GM23338 (cell line): ENCODE measurements at regions not wholly inside any gene's neighbourhood (a gene's known extent, or its start where the extent isn't known, plus 50 kb on each side); places are given as distances from the start of the nearest gene placed in this dataset.

ENCODE experiments used
- ATAC-seq: fragments of 200-7000 bp; cut with Tn5 transposase; 3 replicates; pipeline ENCODE4 v1.9.1; 2020
- DNase-seq: peaks from one replicate; pipeline ENCODE4 v3.0.0-alpha.2; 2015; ENCODE audit warnings: low spot score
- H2AFZ ChIP-seq: fragments of 200-600 bp; sonication (generic); 2 replicates; pipeline ENCODE4 v1.8.0; 2016; ENCODE audit warnings: antibody characterized with exemption, mild to moderate bottlenecking, moderate library complexity
- H3F3A ChIP-seq: fragments of 200-600 bp; sonication (generic); replicated peaks from 2 replicates; pipeline ENCODE4 v1.8.0; 2017; ENCODE audit warnings: antibody characterized with exemption, mixed run types, low read depth
- H3K27ac ChIP-seq: fragments of 200-600 bp; sonication (generic); 2 replicates; pipeline ENCODE4 v1.6.1; 2016; ENCODE audit warnings: low read depth
- H3K27me3 ChIP-seq: fragments of 200-600 bp; sonication (generic); 2 replicates; pipeline ENCODE4 v1.8.0; 2016; ENCODE audit warnings: mild to moderate bottlenecking, mixed run types, moderate library complexity; ENCODE audit not compliant: insufficient read depth
- H3K36me3 ChIP-seq: fragments of 200-600 bp; sonication (generic); 2 replicates; pipeline ENCODE4 v1.8.0; 2016; ENCODE audit warnings: mild to moderate bottlenecking; ENCODE audit not compliant: insufficient read depth
- H3K4me1 ChIP-seq: fragments of 200-600 bp; sonication (generic); 2 replicates; pipeline ENCODE4 v1.8.0; 2016; ENCODE audit warnings: mild to moderate bottlenecking, moderate library complexity; ENCODE audit not compliant: insufficient read depth
- H3K4me2 ChIP-seq: fragments of 200-600 bp; sonication (generic); 2 replicates; pipeline ENCODE4 v1.7.1; 2017; ENCODE audit warnings: mixed run types
- H3K4me3 ChIP-seq: fragments of 200-600 bp; sonication (generic); 2 replicates; pipeline ENCODE4 v1.6.1; 2016; ENCODE audit warnings: mixed run types
- H3K79me2 ChIP-seq: fragments of 200-600 bp; sonication (generic); replicated peaks from 2 replicates; pipeline ENCODE4 v1.8.0; 2017; ENCODE audit warnings: mild to moderate bottlenecking; ENCODE audit not compliant: insufficient read depth
- H3K9me2 ChIP-seq: fragments of 200-600 bp; sonication (generic); 2 replicates; pipeline ENCODE4 v1.8.0; 2017; ENCODE audit not compliant: insufficient read depth
- H4K20me1 ChIP-seq: fragments of 200-600 bp; sonication (generic); replicated peaks from 2 replicates; pipeline ENCODE4 v1.8.0; 2017; ENCODE audit warnings: mild to moderate bottlenecking; ENCODE audit not compliant: insufficient read depth
- H3K27ac Mint-ChIP-seq: 2 replicates; pipeline ENCODE4 v1.8.0; 2020; ENCODE audit warnings: inconsistent platforms, mild to moderate bottlenecking, moderate library complexity, mixed read lengths
- H3K27me3 Mint-ChIP-seq: 3 replicates; pipeline ENCODE4 v1.8.0; 2022; ENCODE audit warnings: low read depth, mild to moderate bottlenecking, moderate library complexity, mixed read lengths, inconsistent platforms; ENCODE audit not compliant: insufficient read depth, poor library complexity
- H3K36me3 Mint-ChIP-seq: 3 replicates; pipeline ENCODE4 v1.8.0; 2021; ENCODE audit warnings: low read depth, mild to moderate bottlenecking, inconsistent platforms, moderate library complexity, mixed read lengths
- H3K4me1 Mint-ChIP-seq: 3 replicates; pipeline ENCODE4 v1.8.0; 2020; ENCODE audit warnings: mild to moderate bottlenecking, inconsistent platforms, mixed read lengths
- H3K4me3 Mint-ChIP-seq: 3 replicates; pipeline ENCODE4 v1.8.0; 2021; ENCODE audit warnings: moderate library complexity, mild to moderate bottlenecking, inconsistent platforms, mixed read lengths
- H3K9me3 Mint-ChIP-seq: 3 replicates; pipeline ENCODE4 v1.8.0; 2020; ENCODE audit warnings: moderate library complexity, mild to moderate bottlenecking, inconsistent platforms, mixed read lengths
- CTCF ChIP-seq, 2 experiments: fragments of 200-600 bp in 1 of 2; sonication (generic) in 1 of 2; conservative IDR thresholded peaks; 2 replicates each; pipeline versions ENCODE4 v1.5.1 to v1.6.1; 2016 to 2017; ENCODE audit warnings: antibody characterized with exemption in 2 of 2, low read depth in 2 of 2, mild to moderate bottlenecking in 2 of 2, moderate library complexity in 1 of 2
- EZH2phosphoT487 ChIP-seq: fragments of 200-600 bp; sonication (generic); IDR thresholded peaks from one replicate; pipeline ENCODE4 v1.8.1; 2018; ENCODE audit warnings: antibody characterized with exemption; ENCODE audit not compliant: unreplicated experiment
- NANOG ChIP-seq: IDR thresholded peaks from 2 replicates; pipeline ENCODE4 v1.6.1; 2016; ENCODE audit warnings: antibody characterized with exemption, borderline replicate concordance
- REST ChIP-seq: IDR thresholded peaks from one replicate; pipeline ENCODE4 v1.6.1; 2018; ENCODE audit warnings: antibody characterized with exemption; ENCODE audit not compliant: unreplicated experiment
- ZNF462 ChIP-seq: fragments of 250-450 bp; sonication (Bioruptor Pico); IDR thresholded peaks from 2 replicates; pipeline ENCODE4 v1.5.0; 2020; ENCODE audit warnings: mild to moderate bottlenecking, moderate library complexity

GRCh38 chr2:41963661-41964525 is 83.9 kb upstream of the PKDCC start:
- Mint-ChIP-seq H3K4me3 (no peak overlapping the region), H3K36me3 (no peaks in the 10 kb centered on the region), H3K4me1 (peaks cover 55% of the 10 kb centered on the region), H3K27ac (no peak overlapping the region; the same call in 1 of the 2 replicates), H3K9me3 (no peaks in the 10 kb centered on the region; the same call in 2 of the 3 replicates), H3K27me3 (peaks cover 8% of the 10 kb centered on the region)
- no peaks in the 10 kb centered on the region for H3K79me2 ChIP-seq
- DNase-seq = peak; percentile 63
- no peak overlapping the region; the same call in 1 of the 2 replicates for H3K27ac ChIP-seq
- H3K36me3 ChIP-seq = no peaks in the 10 kb centered on the region
- H4K20me1 ChIP-seq = no peaks in the 10 kb centered on the region
- no peaks in the 10 kb centered on the region for H3K27me3 ChIP-seq
- no peaks in the 10 kb centered on the region for H3K9me2 ChIP-seq
- no peaks in the 10 kb centered on the region for H3F3A ChIP-seq
- peak overlapping the region; percentile 71 for H3K4me2 ChIP-seq
- H3K4me1 ChIP-seq = peaks cover 32% of the 10 kb centered on the region
- TF ChIP-seq EZH2phosphoT487 = no peak
- TF ChIP-seq CTCF (conservative IDR thresholded peaks at IDR 0.05; ENCODE audit: low read depth in 2 of 2) = peak; percentile 11 to 32; a peak in 2 of 4 replicates
- ATAC-seq = peak; percentile 71
- no peak overlapping the region for H3K4me3 ChIP-seq
- peak overlapping the region; percentile 99 for H2AFZ ChIP-seq

- Histone ChIP-seq H3K4me3 (no peak overlapping the region), H3K27me3 (no peaks in the 10 kb centered on the region), H3K9me2 (no peaks in the 10 kb centered on the region), H3K36me3 (no peaks in the 10 kb centered on the region), H3F3A (no peaks in the 10 kb centered on the region), H3K79me2 (no peaks in the 10 kb centered on the region), H4K20me1 (no peaks in the 10 kb centered on the region), H3K27ac (no peak overlapping the region), H3K4me1 (peaks cover 32% of the 10 kb centered on the region), H2AFZ (no peak overlapping the region), H3K4me2 (no peak overlapping the region)
- Mint-ChIP-seq H3K36me3 (no peaks in the 10 kb centered on the region), H3K9me3 (no peaks in the 10 kb centered on the region; the same call in 2 of the 3 replicates), H3K27ac (no peak overlapping the region), H3K4me1 (peaks cover 55% of the 10 kb centered on the region), H3K27me3 (peaks cover 8% of the 10 kb centered on the region), H3K4me3 (no peak overlapping the region)
- ATAC-seq (no peak), DNase-seq (no peak)
- TF ChIP-seq ZNF462 (CRISPR knock-in tag) (no peak), REST (no peak), NANOG (no peak)
Observed at GRCh38 chr2:41965173-41965908, 82.5 kb upstream of the PKDCC start.
